ENCODE measurements at regions not wholly inside any gene's neighbourhood (a gene's known extent, or its start where the extent isn't known, plus 50 kb on each side); places are given as distances from the start of the nearest gene placed in this dataset.

DNA sequence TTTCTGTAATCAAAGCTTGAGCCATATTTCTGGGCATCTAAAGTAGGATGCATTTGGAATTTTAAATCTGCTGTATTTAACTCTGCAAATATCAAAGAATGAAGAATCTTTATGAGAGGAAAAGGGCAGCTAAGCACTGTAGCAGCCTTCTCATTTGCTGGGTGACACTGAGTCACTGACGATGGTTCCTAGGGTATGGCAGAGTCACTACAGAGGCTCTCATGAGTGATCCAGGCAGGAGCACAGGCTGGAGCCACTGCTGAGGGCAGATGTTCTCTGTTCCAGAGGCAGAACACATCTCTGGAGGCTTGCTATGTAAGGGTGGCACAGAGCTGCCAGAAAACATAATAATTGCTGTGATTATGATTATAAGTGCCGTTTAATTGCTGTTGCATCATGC lies 340.7 kb upstream of the HTR2A start:
- no peak overlapping the region for H3K4me2 ChIP-seq (ENCODE audit: insufficient read depth, low read length)
- H3K9me1 ChIP-seq (replicated peaks; ENCODE audit: control insufficient read depth, extremely low read depth, insufficient read depth, low read length): no peaks in the 10 kb centered on the region
- dilution Hi-C loops (cut with MboI; ENCODE audit: extremely low pct_ligation_motif_present, low sequenced_read_pairs) (no loop called here), intact Hi-C loops (cut with micrococcal nuclease) (no loop called here)
- H3K9ac ChIP-seq (replicated peaks; ENCODE audit: extremely low read depth, insufficient read depth, low read length): no peak overlapping the region
- H3K4me3 ChIP-seq (replicated peaks in 1 of 3; ENCODE audit: insufficient read depth in 1 of 3, low read depth in 1 of 3, low read length in 3 of 3): no peak overlapping the region
- no peak overlapping the region for H2AFZ ChIP-seq (ENCODE audit: low read depth, low read length)
- no TSS peak for BruUV-seq (replicated peaks)
- ChIA-PET POLR2A (no interaction called here), CTCF (no interaction called here)
- H3K36me3 ChIP-seq (ENCODE audit: control insufficient read depth in 2 of 2, extremely low read depth in 1 of 2, insufficient read depth in 2 of 2, low read length in 2 of 2): no peaks in the 10 kb centered on the region
- peaks cover 2% of the 10 kb centered on the region for H3K9me3 ChIP-seq (replicated peaks; ENCODE audit: control insufficient read depth, insufficient read depth, low read length)
- FAIRE-seq (no peak), DNase-seq (ENCODE audit: low read depth, low spot score) (no peak)
- no peaks in the 10 kb centered on the region for H4K20me1 ChIP-seq (replicated peaks; ENCODE audit: control insufficient read depth, extremely low read depth, insufficient read depth, low read length)
- H3K27me3 ChIP-seq (ENCODE audit: control insufficient read depth in 2 of 2, insufficient read depth in 2 of 2, low read length in 2 of 2): no peaks in the 10 kb centered on the region
- no peak overlapping the region for H3K27ac ChIP-seq (ENCODE audit: insufficient read depth, low read depth, low read length)
- no peak for TF ChIP-seq MYC (IDR thresholded peaks at IDR 0.05; ENCODE audit: low read depth, low read length)
- TF ChIP-seq FOS (IDR thresholded peaks at IDR 0.05; ENCODE audit: borderline replicate concordance, insufficient read depth, low read length): no peak
- TF ChIP-seq, protein P1, sequence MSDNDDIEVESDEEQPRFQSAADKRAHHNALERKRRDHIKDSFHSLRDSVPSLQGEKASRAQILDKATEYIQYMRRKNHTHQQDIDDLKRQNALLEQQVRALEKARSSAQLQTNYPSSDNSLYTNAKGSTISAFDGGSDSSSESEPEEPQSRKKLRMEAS (IDR thresholded peaks at IDR 0.05; ENCODE audit: insufficient read depth, insufficient read length): no peak
- TF ChIP-seq EZH2 (IDR thresholded peaks at IDR 0.05; ENCODE audit: borderline replicate concordance, low read depth, low read length, severe bottlenecking): no peak
- TF ChIP-seq POLR2A (IDR thresholded peaks at IDR 0.05; ENCODE audit: low read depth, low read length): no peak
- no peaks in the 10 kb centered on the region for H3K79me2 ChIP-seq (ENCODE audit: control insufficient read depth, insufficient read depth, low read length)
- no peaks in the 10 kb centered on the region for H3K4me1 ChIP-seq (ENCODE audit: control insufficient read depth, extremely low read depth, insufficient read depth, low read length)

- Histone ChIP-seq H3K36me3 (ENCODE audit: control insufficient read depth in 2 of 2, extremely low read depth in 1 of 2, insufficient read depth in 2 of 2, low read length in 2 of 2) (no peaks in the 10 kb centered on the region), H3K27me3 (ENCODE audit: control insufficient read depth in 2 of 2, insufficient read depth in 2 of 2, low read length in 2 of 2) (no peaks in the 10 kb centered on the region), H3K9ac (replicated peaks; ENCODE audit: extremely low read depth, insufficient read depth, low read length) (no peak overlapping the region), H3K4me1 (ENCODE audit: control insufficient read depth, extremely low read depth, insufficient read depth, low read length) (no peaks in the 10 kb centered on the region), H3K9me1 (replicated peaks; ENCODE audit: control insufficient read depth, extremely low read depth, insufficient read depth, low read length) (no peaks in the 10 kb centered on the region), H3K4me3 (replicated peaks in 1 of 3; ENCODE audit: insufficient read depth in 1 of 3, low read depth in 1 of 3, low read length in 3 of 3) (no peak overlapping the region), H2AFZ (ENCODE audit: low read depth, low read length) (no peak overlapping the region), H3K9me3 (replicated peaks; ENCODE audit: control insufficient read depth, insufficient read depth, low read length) (peaks cover 7% of the 10 kb centered on the region), H3K27ac (ENCODE audit: insufficient read depth, low read depth, low read length) (no peak overlapping the region), H4K20me1 (replicated peaks; ENCODE audit: control insufficient read depth, extremely low read depth, insufficient read depth, low read length) (no peaks in the 10 kb centered on the region), H3K4me2 (ENCODE audit: insufficient read depth, low read length) (no peak overlapping the region), H3K79me2 (ENCODE audit: control insufficient read depth, insufficient read depth, low read length) (no peaks in the 10 kb centered on the region)
- TF ChIP-seq EZH2 (IDR thresholded peaks at IDR 0.05; ENCODE audit: borderline replicate concordance, low read depth, low read length, severe bottlenecking) (no peak), FOS (IDR thresholded peaks at IDR 0.05; ENCODE audit: borderline replicate concordance, insufficient read depth, low read length) (no peak), GATA2 (IDR thresholded peaks at IDR 0.05; ENCODE audit: insufficient read depth, insufficient read length, low read depth, low read length) (no peak)
- no TSS peak for BruUV-seq (replicated peaks)
- dilution Hi-C loops (cut with MboI; ENCODE audit: extremely low pct_ligation_motif_present, low sequenced_read_pairs): no loop called here
- FAIRE-seq (no peak), DNase-seq (ENCODE audit: low read depth, low spot score) (no peak)
- CTCF ChIA-PET: no interaction called here
- intact Hi-C loops (cut with micrococcal nuclease): no loop called here
- POLR2A ChIA-PET: no interaction called here
Observed at GRCh38 chr13:47233734-47234133, 336.9 kb upstream of the HTR2A start.
